IMR-90 (cell line): ENCODE measurements at regions not wholly inside any gene's neighbourhood (a gene's known extent, or its start where the extent isn't known, plus 50 kb on each side); places are given as distances from the start of the nearest gene placed in this dataset.

Source experiments
- CHD1 ChIP-seq: IDR thresholded peaks from 2 replicates; pipeline ENCODE4 v1.6.1; 2012; ENCODE audit warnings: low read depth, low read length, improper control_type of control experiment
- MAZ ChIP-seq: IDR thresholded peaks from 2 replicates; pipeline ENCODE4 v1.6.1; 2012; ENCODE audit warnings: low read depth, mild to moderate bottlenecking, low read length, improper control_type of control experiment, moderate library complexity, borderline replicate concordance
- MXI1 ChIP-seq: IDR thresholded peaks from 2 replicates; pipeline ENCODE4 v1.6.1; 2012; ENCODE audit warnings: low read depth, mild to moderate bottlenecking, low read length, moderate library complexity, borderline replicate concordance

DNA sequence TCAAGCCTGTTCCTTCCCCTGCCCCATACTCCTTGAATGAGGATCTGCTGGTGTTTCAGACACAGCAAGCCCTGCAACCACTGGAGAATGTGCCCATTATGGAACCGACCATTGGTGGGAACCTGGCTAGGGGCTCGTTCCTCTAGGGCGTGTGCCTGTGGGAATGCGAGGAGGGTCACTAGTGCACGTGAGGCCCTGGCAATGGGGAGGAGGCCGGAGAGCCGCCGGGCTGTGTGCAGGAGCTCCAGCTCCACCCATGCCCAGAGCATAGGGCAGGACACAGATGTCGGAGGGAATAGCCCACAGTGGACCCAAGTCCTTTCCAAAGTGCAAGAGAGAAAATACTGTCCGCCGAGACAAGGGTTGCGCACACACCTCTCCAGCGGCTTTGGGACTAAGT lies 99.3 kb downstream of the ERMARD start:
- TF ChIP-seq CHD1 (no peak), MXI1 (no peak), MAZ (no peak)
